K562 (cell line): ENCODE measurements at regions not wholly inside any gene's neighbourhood (a gene's known extent, or its start where the extent isn't known, plus 50 kb on each side); places are given as distances from the start of the nearest gene placed in this dataset.

Experiments used
- EP300 ChIP-seq: IDR thresholded peaks from 2 replicates; pipeline ENCODE4 v1.6.1; 2012; ENCODE audit warnings: low read length, improper control_type of control experiment
- HNRNPH1 ChIP-seq: fragments of 200-400 bp; formaldehyde crosslinking; optimal IDR thresholded peaks from 2 replicates; pipeline ENCODE3; 2017; ENCODE audit warnings: low read depth, mild to moderate bottlenecking, low read length, moderate library complexity
- MTF1 ChIP-seq: fragments of 250-450 bp; sonication (Bioruptor Pico); IDR thresholded peaks from 2 replicates; pipeline ENCODE4 v1.9.0; 2021; ENCODE audit warnings: moderate library complexity, mild to moderate bottlenecking, inconsistent platforms, borderline replicate concordance
- POLR2A ChIP-seq: fragments of 450-650 bp; conservative IDR thresholded peaks from 2 replicates; pipeline ENCODE4 v1.6.1; 2016
- POLR2G ChIP-seq: fragments of 200-400 bp; formaldehyde crosslinking; IDR thresholded peaks from 2 replicates; pipeline ENCODE4 v1.6.1; 2017; ENCODE audit warnings: low read depth, mild to moderate bottlenecking, antibody characterized with exemption, low read length, moderate library complexity
- RBM39 ChIP-seq: fragments of 200-400 bp; formaldehyde crosslinking; optimal IDR thresholded peaks from 2 replicates; pipeline ENCODE3; 2018; ENCODE audit warnings: low read depth, low read length
- REST ChIP-seq, 2 experiments: fragments of 450-650 bp; formaldehyde crosslinking in 1 of 2; IDR thresholded peaks; 2 replicates each; pipeline versions ENCODE4 v1.4.0 to v1.6.1; 2014 to 2020; ENCODE audit warnings: mild to moderate bottlenecking in 2 of 2, borderline replicate concordance in 1 of 2, low read depth in 1 of 2
- USF2 ChIP-seq: sonication (generic); formaldehyde crosslinking; IDR thresholded peaks from 2 replicates; pipeline ENCODE4 v1.5.0; 2020; ENCODE audit warnings: missing genetic modification reagents
- ZBTB33 ChIP-seq: sonication (generic); formaldehyde crosslinking; IDR thresholded peaks from 2 replicates; pipeline ENCODE4 v1.8.1; 2023; ENCODE audit warnings: mild to moderate bottlenecking, missing genetic modification reagents
- TF ChIP-seq, protein P1 (sequence below): sonication (generic); formaldehyde crosslinking; IDR thresholded peaks from 2 replicates; pipeline ENCODE4 v1.8.1; 2023; ENCODE audit warnings: mild to moderate bottlenecking, missing genetic modification reagents

- no peak for TF ChIP-seq HNRNPH1
- TF ChIP-seq MTF1 (CRISPR knock-in tag), result no peak
- TF ChIP-seq REST (IDR thresholded peaks at IDR 0.05; ENCODE audit: borderline replicate concordance), result no peak
- TF ChIP-seq REST (CRISPR knock-in tag; IDR thresholded peaks at IDR 0.05; ENCODE audit: low read depth), result no peak
- TF ChIP-seq POLR2A, result no peak
- TF ChIP-seq, protein P1, sequence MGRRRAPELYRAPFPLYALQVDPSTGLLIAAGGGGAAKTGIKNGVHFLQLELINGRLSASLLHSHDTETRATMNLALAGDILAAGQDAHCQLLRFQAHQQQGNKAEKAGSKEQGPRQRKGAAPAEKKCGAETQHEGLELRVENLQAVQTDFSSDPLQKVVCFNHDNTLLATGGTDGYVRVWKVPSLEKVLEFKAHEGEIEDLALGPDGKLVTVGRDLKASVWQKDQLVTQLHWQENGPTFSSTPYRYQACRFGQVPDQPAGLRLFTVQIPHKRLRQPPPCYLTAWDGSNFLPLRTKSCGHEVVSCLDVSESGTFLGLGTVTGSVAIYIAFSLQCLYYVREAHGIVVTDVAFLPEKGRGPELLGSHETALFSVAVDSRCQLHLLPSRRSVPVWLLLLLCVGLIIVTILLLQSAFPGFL (CRISPR knock-in tag), result no peak
- no peak for TF ChIP-seq ZBTB33 (CRISPR knock-in tag)
- no peak for TF ChIP-seq EP300
- TF ChIP-seq POLR2G, result no peak
- TF ChIP-seq RBM39, result no peak
- no peak for TF ChIP-seq USF2 (CRISPR knock-in tag)
Measured at GRCh38 chr10:91038971-91039370, 118.1 kb upstream of the ANKRD1 start.
